HepG2 (cell line): ENCODE measurements at regions not wholly inside any gene's neighbourhood (a gene's known extent, or its start where the extent isn't known, plus 50 kb on each side); places are given as distances from the start of the nearest gene placed in this dataset.

Source experiments
- ATAC-seq: fragments of 200-7000 bp; cut with Tn5 transposase; 3 replicates; pipeline ENCODE4 v1.9.1; 2020; ENCODE audit warnings: mild to moderate bottlenecking, moderate library complexity
- BruUV-seq: library from RNA; stranded (reverse); fragments of 400-500 nt; replicated peaks from 2 replicates; lab custom pipeline; 2021; lab: Mats Ljungman, UMichigan
- CTCF ChIA-PET: fragments of 300-600 bp; formaldehyde crosslinking; extraction: SDS; loops from one replicate; lab custom pipeline; 2021; ENCODE audit warnings: low total read pairs, inconsistent platforms, low intra/inter-chr PET ratio; lab: Yijun Ruan, JAX
- POLR2A ChIA-PET: fragments of 350-600 bp; sonication (Branson Sonifier 250); formaldehyde crosslinking; loops from one replicate; lab custom pipeline; 2020; ENCODE audit warnings: antibody characterized with exemption, inconsistent platforms; lab: Yijun Ruan, JAX
- DNase-seq: peaks from one replicate; pipeline ENCODE4 v3.0.0-alpha.2; 2015; ENCODE audit warnings: low spot score
- FAIRE-seq: peaks from 3 replicates; lab custom pipeline; 2011; peaks lifted over from hg19 to GRCh38; lab: Jason Lieb, UNC
- H2AFZ ChIP-seq: one replicate; pipeline ENCODE4 v1.6.1; 2011; ENCODE audit warnings: low read length, inconsistent platforms
- H3K27ac ChIP-seq: fragments of 300-600 bp; 3 replicates; pipeline ENCODE4 v1.8.0; 2011; ENCODE audit warnings: mixed run types, mild to moderate bottlenecking, mixed read lengths, low read length, inconsistent platforms; ENCODE audit not compliant: insufficient read depth; ENCODE audit errors: extremely low read length
- H3K27me3 ChIP-seq, 2 experiments: fragments of 200-600 bp in 1 of 2; 2 replicates in 1 of 2; 3 replicates in 1 of 2; pipeline versions ENCODE4 v1.6.0 to v1.8.0; 2011; ENCODE audit warnings: low read length in 2 of 2, mild to moderate bottlenecking in 2 of 2, moderate library complexity in 2 of 2, inconsistent platforms in 1 of 2; ENCODE audit not compliant: insufficient read depth in 2 of 2, control insufficient read depth in 1 of 2
- H3K36me3 ChIP-seq, 2 experiments: fragments of 200-600 bp in 1 of 2; replicated peaks in 1 of 2; 2 replicates in 1 of 2; 3 replicates in 1 of 2; pipeline versions ENCODE4 v1.5.1 to v1.8.0; 2011; ENCODE audit warnings: low read length in 2 of 2, inconsistent platforms in 1 of 2; ENCODE audit not compliant: insufficient read depth in 2 of 2, control insufficient read depth in 1 of 2
- H3K4me1 ChIP-seq: 2 replicates; pipeline ENCODE4 v1.5.1; 2012; ENCODE audit warnings: low read length, inconsistent platforms; ENCODE audit not compliant: insufficient read depth
- H3K4me2 ChIP-seq: 2 replicates; pipeline ENCODE4 v1.6.0; 2011; ENCODE audit warnings: low read depth, low read length, inconsistent platforms
- H3K4me3 ChIP-seq, 3 experiments: fragments of 200-600 bp in 1 of 3; sonication (generic), shearing (Covaris generic) in 1 of 3; replicated peaks in 1 of 3; 2 replicates each; pipeline ENCODE4 v1.5.1; 2011 to 2016; ENCODE audit warnings: low read length in 3 of 3, inconsistent platforms in 2 of 3, low read depth in 2 of 3, mild to moderate bottlenecking in 2 of 3, control low read depth in 1 of 3, mixed read lengths in 1 of 3; ENCODE audit not compliant: insufficient read depth in 1 of 3
- H3K79me2 ChIP-seq: one replicate; pipeline ENCODE4 v1.6.1; 2011; ENCODE audit warnings: low read length, inconsistent platforms; ENCODE audit not compliant: insufficient read depth
- H3K9ac ChIP-seq: 2 replicates; pipeline ENCODE4 v1.6.0; 2011; ENCODE audit warnings: mild to moderate bottlenecking, low read depth, low read length, inconsistent platforms; ENCODE audit not compliant: insufficient read depth
- H3K9me3 ChIP-seq: 2 replicates; pipeline ENCODE4 v1.5.1; 2012; ENCODE audit warnings: mild to moderate bottlenecking, low read length
- H4K20me1 ChIP-seq: 2 replicates; pipeline ENCODE4 v1.6.0; 2011; ENCODE audit warnings: inconsistent platforms, mild to moderate bottlenecking, low read length, moderate library complexity; ENCODE audit not compliant: insufficient read depth
- MLLT10 ChIP-seq: sonication (generic); formaldehyde crosslinking; IDR thresholded peaks from 2 replicates; pipeline ENCODE4 v1.4.0; 2020; ENCODE audit warnings: missing genetic modification reagents
- ZNF143 ChIP-seq: sonication (generic); formaldehyde crosslinking; IDR thresholded peaks from 2 replicates; pipeline ENCODE4 v1.4.0; 2020; ENCODE audit warnings: missing genetic modification reagents
- ZNF160 ChIP-seq: sonication (generic); formaldehyde crosslinking; IDR thresholded peaks from 2 replicates; pipeline ENCODE4 v1.8.0; 2022; ENCODE audit warnings: mild to moderate bottlenecking, inconsistent platforms, missing genetic modification reagents
- ZNF749 ChIP-seq: sonication (generic); formaldehyde crosslinking; IDR thresholded peaks from 2 replicates; pipeline ENCODE4 v1.8.0; 2022; ENCODE audit warnings: mild to moderate bottlenecking, missing genetic modification reagents, moderate library complexity, borderline replicate concordance
- ZNF883 ChIP-seq: sonication (generic); formaldehyde crosslinking; IDR thresholded peaks from 2 replicates; pipeline ENCODE4 v1.5.1; 2020; ENCODE audit warnings: mild to moderate bottlenecking, missing genetic modification reagents; ENCODE audit errors: not compliant biosample characterization
- WGBS: methylation state at CpG from one replicate; pipeline ENCODE4 v1.1.6; 2017; ENCODE audit warnings: low lambda C conversion rate; 5-methylcytosine and 5-hydroxymethylcytosine counted together
- in situ Hi-C: cut with HindIII; loops from 2 replicates; pipeline ENCODE4 v1.10.0; 2017; ENCODE audit warnings: low pct_unique_long_range_greater_than_20kb; ENCODE audit not compliant: extremely low pct_ligation_motif_present
- intact Hi-C: fragments of 100-400 bp; cut with micrococcal nuclease; formaldehyde crosslinking; loops from one replicate; pipeline ENCODE4 v1.10.0; 2022; ENCODE audit not compliant: unreplicated experiment
- TF ChIP-seq, protein P1 (sequence below): sonication (generic); formaldehyde crosslinking; IDR thresholded peaks from 2 replicates; pipeline ENCODE4 v1.9.0; 2022; ENCODE audit warnings: missing genetic modification reagents, mild to moderate bottlenecking, borderline replicate concordance
- TF ChIP-seq, protein P2 (sequence below): IDR thresholded peaks from 2 replicates; pipeline ENCODE4 v1.6.1; 2012; ENCODE audit warnings: inconsistent platforms
- TF ChIP-seq, protein P3 (sequence below): IDR thresholded peaks from 2 replicates; pipeline ENCODE4 v1.6.1; 2016; ENCODE audit warnings: missing biosample characterization, missing genetic modification reagents, low read depth

DNA sequence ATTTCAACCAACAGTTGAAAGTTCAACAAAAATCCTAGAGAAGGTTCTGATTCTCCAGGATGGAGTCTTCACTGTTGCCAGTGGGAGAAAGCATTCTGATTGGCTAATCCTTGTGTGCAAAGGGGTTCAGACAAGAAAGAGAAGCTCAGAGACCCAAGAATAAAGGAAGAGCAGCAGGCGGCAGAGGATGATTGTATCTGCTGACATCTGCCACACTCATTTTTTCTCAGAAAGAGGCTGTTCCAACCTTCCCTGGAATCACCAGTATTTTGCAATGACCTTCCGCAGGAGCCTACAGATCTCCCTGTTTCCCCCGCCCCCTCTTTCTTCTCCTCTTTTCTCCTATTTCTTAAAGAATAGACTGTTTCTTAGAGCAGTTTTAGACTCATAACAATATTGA lies 376.7 kb downstream of the CDH26 start:
- ATAC-seq (no peak), FAIRE-seq (no peak), DNase-seq (no peak)
- in situ Hi-C loops: no loop called here
- Histone ChIP-seq H3K9me3 (peaks cover 87% of the 10 kb centered on the region), H3K4me1 (no peaks in the 10 kb centered on the region), H3K4me2 (no peak overlapping the region), H3K9ac (no peak overlapping the region), H2AFZ (no peak overlapping the region), H3K79me2 (no peaks in the 10 kb centered on the region), H3K36me3 (no peaks in the 10 kb centered on the region), H3K4me3 (no peak overlapping the region), H3K27me3 (no peaks in the 10 kb centered on the region), H4K20me1 (no peaks in the 10 kb centered on the region), H3K27ac (no peak overlapping the region)
- POLR2A ChIA-PET: no interaction called here
- TF ChIP-seq, protein P1, sequence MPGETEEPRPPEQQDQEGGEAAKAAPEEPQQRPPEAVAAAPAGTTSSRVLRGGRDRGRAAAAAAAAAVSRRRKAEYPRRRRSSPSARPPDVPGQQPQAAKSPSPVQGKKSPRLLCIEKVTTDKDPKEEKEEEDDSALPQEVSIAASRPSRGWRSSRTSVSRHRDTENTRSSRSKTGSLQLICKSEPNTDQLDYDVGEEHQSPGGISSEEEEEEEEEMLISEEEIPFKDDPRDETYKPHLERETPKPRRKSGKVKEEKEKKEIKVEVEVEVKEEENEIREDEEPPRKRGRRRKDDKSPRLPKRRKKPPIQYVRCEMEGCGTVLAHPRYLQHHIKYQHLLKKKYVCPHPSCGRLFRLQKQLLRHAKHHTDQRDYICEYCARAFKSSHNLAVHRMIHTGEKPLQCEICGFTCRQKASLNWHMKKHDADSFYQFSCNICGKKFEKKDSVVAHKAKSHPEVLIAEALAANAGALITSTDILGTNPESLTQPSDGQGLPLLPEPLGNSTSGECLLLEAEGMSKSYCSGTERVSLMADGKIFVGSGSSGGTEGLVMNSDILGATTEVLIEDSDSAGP (CRISPR knock-in tag): no peak
- TF ChIP-seq ZNF749 (CRISPR knock-in tag) (no peak), MLLT10 (CRISPR knock-in tag) (no peak), ZNF160 (CRISPR knock-in tag) (no peak), ZNF143 (CRISPR knock-in tag) (no peak), ZNF883 (CRISPR knock-in tag) (no peak)
- TF ChIP-seq, protein P2, sequence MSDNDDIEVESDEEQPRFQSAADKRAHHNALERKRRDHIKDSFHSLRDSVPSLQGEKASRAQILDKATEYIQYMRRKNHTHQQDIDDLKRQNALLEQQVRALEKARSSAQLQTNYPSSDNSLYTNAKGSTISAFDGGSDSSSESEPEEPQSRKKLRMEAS: no peak
- TF ChIP-seq, protein P3, sequence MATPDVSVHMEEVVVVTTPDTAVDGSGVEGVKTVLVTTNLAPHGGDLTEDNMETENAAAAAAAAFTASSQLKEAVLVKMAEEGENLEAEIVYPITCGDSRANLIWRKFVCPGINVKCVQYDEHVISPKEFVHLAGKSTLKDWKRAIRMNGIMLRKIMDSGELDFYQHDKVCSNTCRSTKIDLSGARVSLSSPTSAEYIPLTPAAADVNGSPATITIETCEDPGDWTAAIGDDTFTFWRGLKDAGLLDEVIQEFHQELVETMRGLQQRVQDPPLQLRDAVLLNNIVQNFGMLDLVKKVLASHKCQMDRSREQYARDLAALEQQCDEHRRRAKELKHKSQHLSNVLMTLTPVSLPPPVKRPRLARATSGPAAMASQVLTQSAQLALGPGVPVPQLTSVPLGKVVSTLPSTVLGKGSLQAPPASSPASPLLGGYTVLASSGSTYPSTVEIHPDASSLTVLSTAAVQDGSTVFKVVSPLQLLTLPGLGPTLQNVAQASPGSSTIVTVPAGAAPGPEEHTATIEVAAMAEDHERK (CRISPR knock-in tag): no peak
- intact Hi-C loops: no loop called here
- BruUV-seq: no TSS peak
- 29% methylated on average over 3 of the region's 3 CpGs for WGBS
- CTCF ChIA-PET: no interaction called here
